A673 (cell line): ENCODE measurements at regions not wholly inside any gene's neighbourhood (a gene's known extent, or its start where the extent isn't known, plus 50 kb on each side); places are given as distances from the start of the nearest gene placed in this dataset.
A peak's percentile ranks its signal among the peaks of the same experiment; 100 is the strongest.
"Not testable (repeated sequence)": the region's sequence is repeated elsewhere in the genome, so short reads cannot be mapped to it uniquely, and the experiment has no call there.

Experiments used
- BruUV-seq: library from RNA; stranded (reverse); fragments of 400-500 nt; replicated peaks from 2 replicates; lab custom pipeline; 2021; lab: Mats Ljungman, UMichigan
- CTCF ChIA-PET: fragments of 300-600 bp; sonication (Branson Sonifier 250); formaldehyde crosslinking; loops from one replicate; lab custom pipeline; 2022; ENCODE audit warnings: antibody characterized with exemption; lab: Charles Lee
- POLR2A ChIA-PET: fragments of 300-600 bp; sonication (Branson Sonifier 250); formaldehyde crosslinking; loops from one replicate; lab custom pipeline; 2022; ENCODE audit warnings: antibody characterized with exemption; ENCODE audit not compliant: low non-redundant PET; lab: Charles Lee
- DNase-seq: peaks from one replicate; pipeline ENCODE4 v3.0.0-alpha.2; 2015; ENCODE audit warnings: low spot score
- H3K27ac ChIP-seq: fragments of 200-600 bp; sonication (generic); 2 replicates; pipeline ENCODE4 v1.5.1; 2016; ENCODE audit warnings: mixed run types, low read depth, mild to moderate bottlenecking, mixed read lengths, antibody characterized with exemption, low read length; ENCODE audit not compliant: poor library complexity, severe bottlenecking
- H3K27me3 ChIP-seq: fragments of 200-600 bp; sonication (generic); replicated peaks from 2 replicates; pipeline ENCODE4 v1.6.1; 2017; ENCODE audit warnings: mixed run types, low read depth, mild to moderate bottlenecking, mixed read lengths, antibody characterized with exemption, low read length; ENCODE audit not compliant: insufficient read depth, poor library complexity
- H3K36me3 ChIP-seq: fragments of 200-600 bp; sonication (generic); 2 replicates; pipeline ENCODE4 v1.6.1; 2016; ENCODE audit warnings: mixed run types, mild to moderate bottlenecking, mixed read lengths, antibody characterized with exemption, low read length; ENCODE audit not compliant: insufficient read depth, poor library complexity, severe bottlenecking
- H3K4me1 ChIP-seq: fragments of 200-600 bp; sonication (generic); 2 replicates; pipeline ENCODE4 v1.6.1; 2017; ENCODE audit warnings: mixed run types, mild to moderate bottlenecking, mixed read lengths, antibody characterized with exemption, low read length; ENCODE audit not compliant: insufficient read depth, poor library complexity, severe bottlenecking
- H3K4me3 ChIP-seq: fragments of 200-600 bp; sonication (generic); 2 replicates; pipeline ENCODE4 v1.5.1; 2016; ENCODE audit warnings: low read depth, mixed run types, mild to moderate bottlenecking, mixed read lengths, low read length; ENCODE audit not compliant: poor library complexity, severe bottlenecking
- H3K9me3 ChIP-seq: fragments of 200-600 bp; sonication (generic); 2 replicates; pipeline ENCODE4 v1.6.1; 2016; ENCODE audit warnings: mixed run types, low read depth, mild to moderate bottlenecking, mixed read lengths, antibody characterized with exemption, low read length; ENCODE audit not compliant: poor library complexity, severe bottlenecking
- CTCF ChIP-seq: fragments of 300-800, 200-600 bp; sonication (generic); conservative IDR thresholded peaks from 2 replicates; pipeline ENCODE4 v1.5.1; 2017; ENCODE audit warnings: low read depth, mild to moderate bottlenecking, antibody characterized with exemption, low read length, moderate library complexity, mixed read lengths
- EZH2 ChIP-seq: fragments of 200-600 bp; sonication (generic); IDR thresholded peaks from 2 replicates; pipeline ENCODE4 v1.6.1; 2017; ENCODE audit warnings: borderline replicate concordance, low read depth, mild to moderate bottlenecking, mixed read lengths, antibody characterized with exemption, low read length; ENCODE audit not compliant: poor library complexity, severe bottlenecking
- intact Hi-C: fragments of 100-400 bp; cut with micrococcal nuclease; formaldehyde crosslinking; loops from one replicate; pipeline ENCODE4 v1.10.0; 2022; ENCODE audit not compliant: unreplicated experiment

- intact Hi-C loops, H3K4me1 ChIP-seq, POLR2A ChIA-PET, H3K4me3 ChIP-seq, H3K27ac ChIP-seq, BruUV-seq, H3K36me3 ChIP-seq, CTCF ChIA-PET, H3K9me3 ChIP-seq, DNase-seq: not testable (repeated sequence)
- peaks cover 36% of the 10 kb centered on the region for H3K27me3 ChIP-seq
Observed at GRCh38 chr6:57821325-57821724, 503.9 kb downstream of the PRIM2 start.

DNA sequence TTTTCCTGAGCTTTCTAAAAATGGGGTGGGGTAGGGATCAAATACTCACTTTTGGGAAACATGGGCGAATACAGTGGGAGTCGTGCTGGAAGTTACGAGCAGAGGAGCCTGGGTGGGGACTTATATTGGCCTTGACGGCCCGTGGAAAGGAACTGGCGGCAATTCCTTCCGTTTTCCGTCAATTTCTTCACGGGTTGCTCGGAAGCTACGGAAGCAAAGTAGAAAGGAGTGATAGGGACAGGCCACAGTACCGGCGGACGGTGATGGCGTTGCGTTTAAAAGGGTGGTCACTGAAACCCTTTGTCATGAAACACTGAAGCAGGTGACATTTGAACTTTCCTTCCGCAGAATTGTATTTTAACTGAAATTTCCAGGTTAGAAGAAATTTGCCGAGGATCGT, 505.0 kb downstream of the PRIM2 start:
- H3K9me3 ChIP-seq, H3K4me3 ChIP-seq, H3K27ac ChIP-seq, BruUV-seq, H3K36me3 ChIP-seq, POLR2A ChIA-PET, H3K4me1 ChIP-seq, intact Hi-C loops, DNase-seq, CTCF ChIA-PET: not testable (repeated sequence)
- H3K27me3 ChIP-seq, result peaks cover 27% of the 10 kb centered on the region

DNA sequence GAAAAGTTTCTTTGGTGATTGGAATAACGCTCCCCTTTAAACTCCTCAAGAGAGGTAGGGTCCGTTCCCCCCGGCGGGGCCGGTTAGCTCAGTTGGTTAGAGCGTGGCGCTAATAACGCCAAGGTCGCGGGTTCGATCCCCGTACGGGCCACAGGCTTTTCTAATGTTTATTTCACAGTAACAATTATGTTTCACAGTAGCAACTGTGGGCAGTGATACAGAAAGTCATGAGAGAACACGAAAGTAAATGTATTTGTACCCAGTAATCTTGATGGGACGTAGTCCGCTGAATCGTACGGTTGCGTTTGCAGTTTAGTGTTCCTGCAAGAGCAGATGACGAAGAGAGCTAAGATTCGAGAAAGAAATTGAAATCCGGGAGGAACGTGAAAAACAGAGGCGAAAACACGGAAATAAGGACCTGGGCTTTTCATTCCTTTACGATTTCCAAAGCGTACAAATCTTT, 505.5 kb downstream of the PRIM2 start:
- no peak for TF ChIP-seq CTCF
- TF ChIP-seq EZH2, result no peak
- peak; percentile 8 for DNase-seq
- Histone ChIP-seq H3K4me3 (no peak overlapping the region), H3K27ac (no peak overlapping the region), H3K9me3 (no peaks in the 10 kb centered on the region), H3K36me3 (no peaks in the 10 kb centered on the region), H3K27me3 (peaks cover 23% of the 10 kb centered on the region), H3K4me1 (no peaks in the 10 kb centered on the region)
- CTCF ChIA-PET, result no interaction called here
- intact Hi-C loops, result no loop called here
- TSS peak; percentile 88 for BruUV-seq
- POLR2A ChIA-PET, result no interaction called here

- H3K27ac ChIP-seq, DNase-seq, intact Hi-C loops, POLR2A ChIA-PET, H3K36me3 ChIP-seq, H3K4me3 ChIP-seq, H3K9me3 ChIP-seq, BruUV-seq, H3K4me1 ChIP-seq, CTCF ChIA-PET: not testable (repeated sequence)
- H3K27me3 ChIP-seq, result peaks cover 24% of the 10 kb centered on the region
Observed at GRCh38 chr6:57837622-57838209, 520.3 kb downstream of the PRIM2 start.

DNA sequence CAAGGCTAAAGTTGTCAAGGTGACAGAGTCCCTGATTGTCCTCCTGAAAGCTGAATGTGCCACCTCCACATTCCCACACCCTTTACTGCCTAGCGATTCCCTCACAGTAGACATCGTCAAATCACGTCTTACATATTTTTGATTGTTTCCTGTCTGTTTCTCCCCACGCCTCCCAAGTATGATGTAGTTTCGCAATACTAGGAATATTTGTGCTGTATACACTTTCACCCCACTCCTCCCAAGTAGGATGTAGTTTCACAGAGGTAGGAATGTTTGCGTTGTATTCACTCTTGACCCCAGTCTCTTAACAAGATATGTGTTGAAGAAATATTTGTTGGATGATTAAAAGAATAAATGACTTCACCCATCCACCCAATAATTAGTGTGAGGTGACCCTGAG, 524.1 kb downstream of the PRIM2 start:
- POLR2A ChIA-PET, H3K4me3 ChIP-seq: not testable (repeated sequence)

DNA sequence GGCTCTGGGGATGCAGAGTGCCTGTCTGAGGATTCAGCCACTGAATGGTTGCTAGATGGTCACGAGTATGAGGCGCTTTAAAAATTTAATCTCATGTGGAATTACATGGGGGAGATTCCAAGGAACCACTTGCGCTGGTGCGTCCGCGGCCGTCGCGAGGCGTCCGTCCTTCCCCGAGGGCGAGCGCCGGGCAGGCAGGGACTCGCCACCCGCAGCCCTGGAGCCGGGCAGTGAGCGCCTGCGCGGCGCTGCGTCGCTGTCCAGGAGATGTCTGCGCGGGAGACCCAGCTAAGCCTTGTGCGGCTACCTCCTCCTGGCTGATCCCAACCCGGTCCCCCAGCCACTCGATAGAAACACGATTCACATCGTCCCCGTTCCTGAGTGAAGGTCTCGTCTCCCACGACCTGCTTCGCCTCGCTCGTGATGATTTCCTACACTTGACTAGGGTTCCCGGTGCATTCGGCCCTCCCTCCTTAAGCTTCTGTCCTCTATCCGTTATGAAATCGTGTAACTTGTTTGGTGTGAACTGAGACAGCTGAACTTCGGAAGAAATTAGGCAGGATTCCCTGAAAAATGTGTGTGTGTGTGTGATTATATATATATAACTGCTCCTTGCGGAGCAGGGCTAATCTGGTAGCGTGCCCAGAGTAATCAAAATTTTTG, 536.4 kb downstream of the PRIM2 start:
- H3K36me3 ChIP-seq, POLR2A ChIA-PET, H3K9me3 ChIP-seq, DNase-seq, intact Hi-C loops, BruUV-seq, H3K4me3 ChIP-seq, CTCF ChIA-PET, H3K4me1 ChIP-seq, H3K27ac ChIP-seq: not testable (repeated sequence)
- H3K27me3 ChIP-seq, result peaks cover 23% of the 10 kb centered on the region

More for the DNA sequence above, 524.1 kb downstream of the PRIM2 start:
- DNase-seq, H3K36me3 ChIP-seq, intact Hi-C loops, H3K9me3 ChIP-seq, BruUV-seq, H3K27ac ChIP-seq, CTCF ChIA-PET, H3K4me1 ChIP-seq: not testable (repeated sequence)
- peaks cover 19% of the 10 kb centered on the region for H3K27me3 ChIP-seq
